BJ (cell line): ENCODE measurements at regions not wholly inside any gene's neighbourhood (a gene's known extent, or its start where the extent isn't known, plus 50 kb on each side); places are given as distances from the start of the nearest gene placed in this dataset.
A peak's percentile ranks its signal among the peaks of the same experiment; 100 is the strongest.

Experiments used
- CTCF ChIA-PET: fragments of 350-600 bp; formaldehyde crosslinking; extraction: SDS; loops from one replicate; lab custom pipeline; 2021; ENCODE audit warnings: antibody characterized with exemption, inconsistent platforms; lab: Yijun Ruan, JAX
- POLR2A ChIA-PET: fragments of 300-600 bp; sonication (Branson Sonifier 250); formaldehyde crosslinking; extraction: SDS; loops from one replicate; lab custom pipeline; 2021; ENCODE audit warnings: antibody characterized with exemption; lab: Charles Lee
- DNase-seq: peaks from one replicate; pipeline ENCODE4 v3.0.0-alpha.2; 2011; ENCODE audit warnings: low read depth
- H3K27me3 ChIP-seq: 2 replicates; pipeline ENCODE4 v1.6.0; 2011; ENCODE audit warnings: low read length; ENCODE audit not compliant: control insufficient read depth, insufficient read depth
- H3K36me3 ChIP-seq: 2 replicates; pipeline ENCODE4 v1.5.1; 2011; ENCODE audit warnings: low read length; ENCODE audit not compliant: control insufficient read depth, insufficient read depth
- H3K4me3 ChIP-seq: 2 replicates; pipeline ENCODE4 v1.5.1; 2011; ENCODE audit warnings: low read depth, mild to moderate bottlenecking, control low read depth, low read length
- CTCF ChIP-seq: IDR thresholded peaks from 2 replicates; pipeline ENCODE4 v1.5.1; 2011; ENCODE audit warnings: low read depth, mild to moderate bottlenecking, control low read depth, inconsistent platforms, low read length, moderate library complexity; ENCODE audit not compliant: insufficient read depth

GRCh38 chr12:47397664-47398281 is 308.1 kb downstream of the RPAP3 start:
- H3K27me3 ChIP-seq: no peaks in the 10 kb centered on the region
- no peak for DNase-seq
- H3K36me3 ChIP-seq: no peaks in the 10 kb centered on the region
- ChIA-PET CTCF (interaction anchor here (0.5 to 3.2 kb wide), 13 partner anchors 15 to 375 kb away, joined by 3 to 32 read pairs (median 3); no protein-coding TSS in a partner anchor), POLR2A (no interaction called here)
- no peak overlapping the region for H3K4me3 ChIP-seq
- peak; percentile 52 for TF ChIP-seq CTCF

DNA sequence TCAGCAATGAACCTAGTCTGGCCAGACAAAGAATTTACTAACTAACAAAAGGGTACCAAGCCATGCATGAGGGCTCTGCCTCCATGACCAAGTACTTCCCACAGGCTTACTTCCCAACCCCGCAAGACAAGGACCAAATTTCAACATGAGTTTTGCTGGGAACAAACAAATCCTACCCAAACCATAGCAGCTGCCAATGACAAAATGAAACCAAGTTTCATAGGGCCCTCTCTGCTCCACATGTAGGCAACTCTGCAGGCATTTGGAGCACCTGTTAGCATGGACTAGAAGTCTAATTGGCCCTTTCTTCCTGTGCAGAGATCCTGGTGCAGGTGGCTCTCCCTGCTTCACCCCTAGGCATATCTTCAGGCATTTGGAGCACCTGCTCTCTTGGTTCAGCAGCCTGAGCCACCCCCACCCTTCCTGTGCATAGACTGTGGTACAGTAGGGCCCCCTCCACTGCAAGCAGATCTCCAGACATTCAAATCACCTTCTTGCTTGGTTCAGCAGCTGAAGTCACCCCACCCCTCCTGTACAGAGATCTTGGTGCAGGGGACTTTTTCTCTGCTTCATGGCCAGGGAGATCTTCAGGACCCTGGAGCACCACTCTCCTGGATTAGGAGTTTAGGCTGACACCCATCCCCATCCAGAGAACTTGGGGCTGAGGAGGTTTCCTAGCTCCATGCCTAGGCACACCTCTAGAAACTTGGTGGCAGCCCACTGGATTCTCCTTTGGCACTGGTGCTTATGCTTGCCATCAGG is 308.7 kb downstream of the RPAP3 start:
- no peaks in the 10 kb centered on the region for H3K36me3 ChIP-seq
- H3K4me3 ChIP-seq: no peak overlapping the region
- no peak for TF ChIP-seq CTCF
- ChIA-PET CTCF (interaction anchor here (0.5 to 3.2 kb wide), 12 partner anchors 16 to 375 kb away, joined by 3 to 32 read pairs (median 3); no protein-coding TSS in a partner anchor), POLR2A (no interaction called here)
- no peak for DNase-seq
- no peaks in the 10 kb centered on the region for H3K27me3 ChIP-seq

- TF ChIP-seq CTCF: no peak
- ChIA-PET CTCF (interaction anchor here (0.7 to 1.6 kb wide), 2 partner anchors 15 to 83 kb away, joined by 3 read pairs; no protein-coding TSS in a partner anchor), POLR2A (interaction anchor here (0.6 to 0.7 kb wide), 3 partner anchors 10 to 311 kb away, joined by 3 read pairs; no protein-coding TSS in a partner anchor)
- Histone ChIP-seq H3K27me3 (no peaks in the 10 kb centered on the region), H3K36me3 (no peaks in the 10 kb centered on the region), H3K4me3 (no peak overlapping the region)
- no peak for DNase-seq
These were observed 311.8 kb downstream of the RPAP3 start for GRCh38 chr12:47394070-47394469.

DNA sequence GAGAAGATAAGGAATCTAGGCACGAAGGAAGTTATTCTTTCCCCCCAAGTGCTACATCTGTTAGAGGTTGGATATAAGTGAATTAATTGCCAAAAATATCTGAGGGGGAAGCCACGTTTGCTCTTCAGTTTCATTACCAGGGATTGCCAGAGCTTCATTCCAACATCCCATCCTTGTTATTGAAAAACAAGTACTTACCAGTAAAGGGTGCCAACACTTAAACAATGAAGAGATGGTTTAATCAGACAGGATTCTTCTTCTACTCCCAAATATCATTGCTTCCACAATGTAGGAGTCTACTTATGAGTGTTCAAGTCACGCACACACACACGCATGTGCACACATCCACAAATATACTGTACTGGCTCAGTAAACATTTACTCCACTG is 312.4 kb downstream of the RPAP3 start:
- no peak for DNase-seq
- TF ChIP-seq CTCF: no peak
- Histone ChIP-seq H3K27me3 (no peaks in the 10 kb centered on the region), H3K36me3 (no peaks in the 10 kb centered on the region), H3K4me3 (no peak overlapping the region)
- ChIA-PET POLR2A (interaction anchor here (0.6 kb wide), 1 partner anchor 9 kb away, joined by 3 read pairs; no protein-coding TSS in a partner anchor), CTCF (interaction anchor here (0.6 to 1.6 kb wide), 3 partner anchors 82 to 304 kb away, joined by 3 read pairs; no protein-coding TSS in a partner anchor)

DNA sequence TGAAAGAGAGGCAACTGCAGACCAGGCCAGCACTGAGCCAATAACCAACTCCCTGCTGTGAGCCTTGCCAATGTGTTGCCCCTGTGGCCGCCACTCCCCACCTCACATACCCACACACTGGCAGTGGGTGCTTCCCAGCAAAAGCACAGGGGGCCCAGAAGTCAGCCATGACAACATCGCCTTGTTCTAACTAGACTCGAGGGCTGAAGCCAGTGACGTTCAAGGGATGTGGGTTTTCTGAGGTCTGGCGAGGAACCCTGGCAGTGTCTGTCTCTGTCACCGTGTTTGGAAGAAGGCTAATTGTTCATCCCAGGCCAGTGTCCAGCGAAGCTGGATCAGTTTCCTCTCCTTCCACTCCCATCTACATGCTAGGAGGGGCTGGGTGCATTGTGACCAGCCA is 311.8 kb upstream of the AMIGO2 start:
- ChIA-PET POLR2A (no interaction called here), CTCF (no interaction called here)
- H3K4me3 ChIP-seq: no peak overlapping the region
- TF ChIP-seq CTCF: no peak
- no peak for DNase-seq
- no peaks in the 10 kb centered on the region for H3K27me3 ChIP-seq
- H3K36me3 ChIP-seq: no peaks in the 10 kb centered on the region
